ENCODE measurements at regions not wholly inside any gene's neighbourhood (a gene's known extent, or its start where the extent isn't known, plus 50 kb on each side); places are given as distances from the start of the nearest gene placed in this dataset.
"Not testable (repeated sequence)": the region's sequence is repeated elsewhere in the genome, so short reads cannot be mapped to it uniquely, and the experiment has no call there.

DNA sequence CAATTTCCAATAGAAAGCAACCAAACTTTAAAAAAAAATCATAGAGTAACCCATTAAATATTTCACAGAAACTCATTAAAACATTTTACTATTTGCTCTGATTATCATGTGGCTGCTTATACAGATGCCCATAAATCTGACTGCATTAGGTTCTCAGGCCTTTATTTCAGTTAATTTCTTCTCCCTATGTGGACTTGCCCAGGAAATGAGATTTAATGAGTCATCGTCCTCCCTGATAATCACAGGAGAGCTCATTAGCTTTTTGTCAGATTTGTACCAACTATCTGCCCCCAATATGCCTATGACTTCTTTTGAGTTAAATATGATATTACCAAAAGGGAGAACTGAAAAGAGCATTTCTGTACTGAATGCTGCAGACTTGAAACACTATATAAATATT is 168.0 kb downstream of the FOXB1 start:
- CTCF ChIA-PET = no interaction called here
- H3K36me3 Mint-ChIP-seq = no peaks in the 10 kb centered on the region
- no peak for ATAC-seq (replicated peaks in 1 of 4)

DNA sequence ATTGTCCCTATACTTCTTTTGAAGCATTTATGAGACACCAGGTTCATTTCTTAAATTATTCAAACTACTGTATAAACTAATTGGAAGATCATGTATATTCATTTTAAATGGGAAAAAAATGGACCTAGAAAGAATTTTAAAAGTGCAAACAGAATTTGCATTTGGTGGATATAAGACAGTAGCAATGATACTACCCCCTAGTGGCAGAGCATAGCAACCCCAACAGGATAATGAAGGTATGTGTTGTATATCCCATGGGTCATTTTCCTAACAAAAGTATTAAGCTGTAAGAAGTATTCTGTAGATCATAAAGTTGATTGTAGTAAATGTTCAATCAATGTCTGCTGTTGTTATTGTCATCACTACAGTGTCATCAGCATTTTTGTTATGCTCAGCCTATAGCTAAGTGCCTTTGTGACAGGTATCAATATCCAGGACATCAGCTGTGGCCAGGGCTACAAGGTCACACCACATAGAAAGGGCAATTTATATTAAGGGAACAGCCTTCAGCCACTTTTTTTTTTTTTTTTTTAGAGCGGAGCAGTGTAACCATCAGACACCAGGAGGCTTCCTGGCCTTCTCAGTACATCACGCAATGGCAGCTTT is 175.8 kb downstream of the FOXB1 start:
- H3K9me3 Mint-ChIP-seq = no peaks in the 10 kb centered on the region
- H3K27me3 Mint-ChIP-seq = peaks cover 14 to 22% of the 10 kb centered on the region in 2 donors
- no peak overlapping the region for H3K4me3 Mint-ChIP-seq
- no peak overlapping the region for H3K4me3 ChIP-seq (ENCODE audit: control insufficient read depth in 1 of 2, extremely low read depth in 1 of 2, low read length in 1 of 2)
- peak in 24 of 35 experiments; percentile 1 to 72 (median 14) for DNase-seq
- H3K27me3 ChIP-seq (replicated peaks in 1 of 2; ENCODE audit: control insufficient read depth in 2 of 2, extremely low read depth in 1 of 2, insufficient read depth in 2 of 2, low read length in 1 of 2) = peaks cover 0 to 5% of the 10 kb centered on the region in 2 experiments
- H3K36me3 Mint-ChIP-seq = no peaks in the 10 kb centered on the region
- H3K27ac ChIP-seq (ENCODE audit: low read length) = no peak overlapping the region
- peak in 2 of 4 experiments; percentile 58 to 59 for ATAC-seq (replicated peaks in 1 of 4)
- no peaks in the 10 kb centered on the region for H3K36me3 ChIP-seq (ENCODE audit: control insufficient read depth in 2 of 2, extremely low read depth in 1 of 2, insufficient read depth in 1 of 2, low read length in 1 of 2)
- no CpG with 5 or more reads among the region's 2 CpGs for WGBS (ENCODE audit: insufficient coverage)
- CTCF ChIA-PET = interaction anchor here (0.6 to 1.7 kb wide), 18 partner anchors 9 to 903 kb away, joined by 3 to 10 read pairs (median 4); no protein-coding TSS in a partner anchor
- no peaks in the 10 kb centered on the region for H3K9me3 ChIP-seq
- H3K4me1 Mint-ChIP-seq = no peaks in the 10 kb centered on the region
- H3K27ac Mint-ChIP-seq = no peak overlapping the region
- POLR2A ChIA-PET = interaction anchor here in 1 of 2 donors (0.6 kb wide), 1 partner anchor 12 kb away, joined by 3 read pairs; no protein-coding TSS in a partner anchor
- no peaks in the 10 kb centered on the region for H3K4me1 ChIP-seq (ENCODE audit: control insufficient read depth in 1 of 2, extremely low read depth in 1 of 2, insufficient read depth in 2 of 2, low read length in 2 of 2)

More for the DNA sequence above, 168.0 kb downstream of the FOXB1 start:
- POLR2A ChIA-PET = interaction anchor here in 1 of 2 donors (0.5 kb wide), 1 partner anchor 441 kb away, joined by 4 read pairs; no protein-coding TSS in a partner anchor
- Mint-ChIP-seq H3K9me3 (no peaks in the 10 kb centered on the region), H3K27me3 (peaks cover 6% of the 10 kb centered on the region in 2 donors), H3K4me1 (no peaks in the 10 kb centered on the region), H3K27ac (no peak overlapping the region), H3K4me3 (no peak overlapping the region)
- H3K4me3 ChIP-seq (ENCODE audit: control insufficient read depth in 1 of 2, extremely low read depth in 1 of 2, low read length in 1 of 2) = no peak overlapping the region
- H3K27ac ChIP-seq (ENCODE audit: low read length) = no peak overlapping the region
- H3K4me1 ChIP-seq (ENCODE audit: control insufficient read depth in 1 of 2, extremely low read depth in 1 of 2, insufficient read depth in 2 of 2, low read length in 2 of 2) = no peaks in the 10 kb centered on the region
- DNase-seq = no peak
- H3K9me3 ChIP-seq = no peaks in the 10 kb centered on the region
- H3K27me3 ChIP-seq (replicated peaks in 1 of 2; ENCODE audit: control insufficient read depth in 2 of 2, extremely low read depth in 1 of 2, insufficient read depth in 2 of 2, low read length in 1 of 2) = no peaks in the 10 kb centered on the region
- H3K36me3 ChIP-seq (ENCODE audit: control insufficient read depth in 2 of 2, extremely low read depth in 1 of 2, insufficient read depth in 1 of 2, low read length in 1 of 2) = no peaks in the 10 kb centered on the region
- WGBS (ENCODE audit: insufficient coverage) = no CpG with 5 or more reads among the region's 1 CpG

DNA sequence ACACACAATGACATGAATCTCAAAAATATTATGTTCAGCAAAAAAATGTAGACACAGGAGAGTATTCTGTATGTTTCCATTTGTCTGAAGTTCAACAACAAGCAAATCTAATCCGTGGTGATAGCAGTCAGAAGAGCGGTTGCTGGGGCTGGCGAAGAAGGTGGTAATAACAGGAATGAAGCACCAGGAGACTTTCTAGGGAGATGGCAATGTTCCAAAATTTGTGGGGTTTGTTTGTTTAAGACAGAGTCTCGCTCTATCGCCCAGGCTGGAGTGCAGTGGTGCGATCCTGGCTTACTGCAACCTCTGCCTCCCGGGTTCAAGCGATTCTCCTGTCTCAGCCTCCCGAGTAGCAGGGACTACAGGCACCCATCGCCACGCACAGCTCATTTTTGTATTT is 177.8 kb downstream of the FOXB1 start:
- DNase-seq; H3K4me1 ChIP-seq (ENCODE audit: control insufficient read depth in 1 of 2, extremely low read depth in 1 of 2, insufficient read depth in 2 of 2, low read length in 2 of 2); ATAC-seq (replicated peaks in 1 of 4); H3K27me3 ChIP-seq (replicated peaks in 1 of 2; ENCODE audit: control insufficient read depth in 2 of 2, extremely low read depth in 1 of 2, insufficient read depth in 2 of 2, low read length in 1 of 2); H3K4me3 Mint-ChIP-seq; CTCF ChIA-PET; H3K27ac ChIP-seq (ENCODE audit: low read length); H3K36me3 Mint-ChIP-seq; H3K36me3 ChIP-seq (ENCODE audit: control insufficient read depth in 2 of 2, extremely low read depth in 1 of 2, insufficient read depth in 1 of 2, low read length in 1 of 2); H3K4me1 Mint-ChIP-seq; H3K9me3 Mint-ChIP-seq; H3K27ac Mint-ChIP-seq; H3K9me3 ChIP-seq; H3K4me3 ChIP-seq (ENCODE audit: control insufficient read depth in 1 of 2, extremely low read depth in 1 of 2, low read length in 1 of 2): not testable (repeated sequence)
- 96% methylated on average over 9 of the region's 11 CpGs for WGBS (ENCODE audit: insufficient coverage)
- H3K27me3 Mint-ChIP-seq = peaks cover 21 to 24% of the 10 kb centered on the region in 2 donors
- POLR2A ChIA-PET = interaction anchor here in 1 of 2 donors (0.8 kb wide), 1 partner anchor 140 kb away, joined by 3 read pairs; no protein-coding TSS in a partner anchor

DNA sequence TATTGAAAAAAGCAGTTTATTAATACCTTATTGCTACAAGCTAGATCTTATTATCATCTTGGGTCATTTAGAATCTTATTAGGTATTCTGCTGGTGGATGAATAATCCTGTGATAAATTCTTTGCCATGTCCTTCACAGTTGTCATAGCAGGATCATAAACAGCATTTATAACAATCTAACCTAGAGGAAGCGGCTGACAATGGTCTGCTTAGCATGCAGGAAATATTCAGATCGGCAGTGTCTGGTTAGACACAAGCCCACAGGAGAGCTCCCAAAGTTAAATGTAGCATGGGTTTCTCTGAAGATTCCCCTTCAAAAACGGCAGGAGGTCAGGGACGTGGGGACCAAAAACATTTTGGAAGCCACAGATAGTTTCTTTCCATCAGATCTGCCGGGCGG is 179.3 kb downstream of the FOXB1 start:
- CTCF ChIA-PET = no interaction called here
- WGBS (ENCODE audit: insufficient coverage) = 81% methylated on average over 5 of the region's 6 CpGs
- no peaks in the 10 kb centered on the region for H3K9me3 Mint-ChIP-seq

DNA sequence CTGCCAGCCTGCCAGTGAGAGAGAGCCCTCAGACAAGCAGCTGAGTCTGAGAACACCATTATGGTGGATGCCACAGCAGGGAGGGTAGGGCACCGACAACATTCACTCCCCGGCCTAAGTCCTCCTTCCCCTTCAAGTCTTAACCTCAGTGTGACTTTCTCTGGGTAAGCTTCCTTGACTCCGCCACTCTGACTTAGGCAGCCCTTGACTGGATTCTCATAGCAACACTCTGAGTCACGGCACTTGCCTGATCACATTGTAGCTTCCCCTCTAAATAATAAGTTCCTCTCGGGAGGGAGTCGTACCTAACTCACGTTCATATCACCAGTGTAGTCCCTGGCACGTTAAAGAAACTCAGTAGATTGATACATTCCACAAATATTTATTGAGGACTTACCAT is 180.5 kb downstream of the FOXB1 start:
- ATAC-seq (replicated peaks in 1 of 4) = no peak
- CTCF ChIA-PET = no interaction called here
- no peaks in the 10 kb centered on the region for H3K9me3 Mint-ChIP-seq

More for the DNA sequence above, 179.3 kb downstream of the FOXB1 start:
- Histone ChIP-seq H3K4me3 (ENCODE audit: control insufficient read depth in 1 of 2, extremely low read depth in 1 of 2, low read length in 1 of 2) (no peak overlapping the region), H3K36me3 (ENCODE audit: control insufficient read depth in 2 of 2, extremely low read depth in 1 of 2, insufficient read depth in 1 of 2, low read length in 1 of 2) (no peaks in the 10 kb centered on the region), H3K9me3 (no peaks in the 10 kb centered on the region), H3K4me1 (ENCODE audit: control insufficient read depth in 1 of 2, extremely low read depth in 1 of 2, insufficient read depth in 2 of 2, low read length in 2 of 2) (no peaks in the 10 kb centered on the region), H3K27me3 (replicated peaks in 1 of 2; ENCODE audit: control insufficient read depth in 2 of 2, extremely low read depth in 1 of 2, insufficient read depth in 2 of 2, low read length in 1 of 2) (peaks cover 0 to 9% of the 10 kb centered on the region in 2 experiments), H3K27ac (ENCODE audit: low read length) (no peak overlapping the region)
- H3K27me3 Mint-ChIP-seq = peaks cover 25 to 32% of the 10 kb centered on the region in 2 donors
- H3K36me3 Mint-ChIP-seq = no peaks in the 10 kb centered on the region
- no peak for ATAC-seq (replicated peaks in 1 of 4)
- no peak overlapping the region for H3K4me3 Mint-ChIP-seq
- POLR2A ChIA-PET = no interaction called here
- H3K4me1 Mint-ChIP-seq = no peaks in the 10 kb centered on the region
- no peak overlapping the region for H3K27ac Mint-ChIP-seq
- DNase-seq = no peak

DNA sequence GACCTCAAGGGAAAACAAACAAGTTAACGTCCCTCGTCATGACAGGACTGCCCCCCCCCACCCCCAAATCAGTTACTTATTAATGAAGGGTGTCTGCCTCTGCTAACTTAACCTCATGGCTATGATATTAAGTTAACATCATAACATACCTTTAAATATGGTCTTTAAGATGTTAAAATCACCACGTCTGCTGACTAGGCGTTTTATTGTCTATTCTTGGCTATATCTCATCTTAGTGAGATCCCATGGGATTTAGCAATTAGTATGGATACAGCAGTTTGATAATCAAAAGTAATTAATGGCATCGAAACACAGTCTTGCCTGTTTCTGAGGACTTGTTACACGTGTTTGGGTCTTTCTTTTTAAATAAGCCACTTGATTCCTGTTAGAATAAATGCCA is 186.9 kb downstream of the FOXB1 start:
- H3K36me3 Mint-ChIP-seq = no peaks in the 10 kb centered on the region
- CTCF ChIA-PET = no interaction called here
- no peak overlapping the region for H3K4me3 Mint-ChIP-seq
- H3K27ac ChIP-seq (ENCODE audit: low read length) = no peak overlapping the region
- no peaks in the 10 kb centered on the region for H3K36me3 ChIP-seq (ENCODE audit: control insufficient read depth in 2 of 2, extremely low read depth in 1 of 2, insufficient read depth in 1 of 2, low read length in 1 of 2)
- peaks cover 0 to 6% of the 10 kb centered on the region in 2 experiments for H3K27me3 ChIP-seq (replicated peaks in 1 of 2; ENCODE audit: control insufficient read depth in 2 of 2, extremely low read depth in 1 of 2, insufficient read depth in 2 of 2, low read length in 1 of 2)
- H3K9me3 Mint-ChIP-seq = no peaks in the 10 kb centered on the region
- POLR2A ChIA-PET = no interaction called here
- no peaks in the 10 kb centered on the region for H3K4me1 ChIP-seq (ENCODE audit: control insufficient read depth in 1 of 2, extremely low read depth in 1 of 2, insufficient read depth in 2 of 2, low read length in 2 of 2)
- no peak overlapping the region for H3K27ac Mint-ChIP-seq
- WGBS (ENCODE audit: insufficient coverage) = 96% methylated on average over 4 of the region's 6 CpGs
- no peaks in the 10 kb centered on the region for H3K4me1 Mint-ChIP-seq
- peaks cover 40 to 49% of the 10 kb centered on the region in 2 donors for H3K27me3 Mint-ChIP-seq
- H3K9me3 ChIP-seq = no peaks in the 10 kb centered on the region
- H3K4me3 ChIP-seq (ENCODE audit: control insufficient read depth in 1 of 2, extremely low read depth in 1 of 2, low read length in 1 of 2) = no peak overlapping the region
- DNase-seq (no peak), ATAC-seq (replicated peaks in 1 of 4) (no peak)

More for the DNA sequence above, 180.5 kb downstream of the FOXB1 start:
- H3K4me3 Mint-ChIP-seq = no peak overlapping the region
- no peak overlapping the region for H3K4me3 ChIP-seq (ENCODE audit: control insufficient read depth in 1 of 2, extremely low read depth in 1 of 2, low read length in 1 of 2)
- no peaks in the 10 kb centered on the region for H3K9me3 ChIP-seq
- no peaks in the 10 kb centered on the region for H3K36me3 Mint-ChIP-seq
- peaks cover 0 to 9% of the 10 kb centered on the region in 2 experiments for H3K27me3 ChIP-seq (replicated peaks in 1 of 2; ENCODE audit: control insufficient read depth in 2 of 2, extremely low read depth in 1 of 2, insufficient read depth in 2 of 2, low read length in 1 of 2)
- 96% methylated on average over 3 of the region's 8 CpGs for WGBS (ENCODE audit: insufficient coverage)
- H3K27ac Mint-ChIP-seq = no peak overlapping the region
- no peak overlapping the region for H3K27ac ChIP-seq (ENCODE audit: low read length)
- no peaks in the 10 kb centered on the region for H3K36me3 ChIP-seq (ENCODE audit: control insufficient read depth in 2 of 2, extremely low read depth in 1 of 2, insufficient read depth in 1 of 2, low read length in 1 of 2)
- peaks cover 28 to 38% of the 10 kb centered on the region in 2 donors for H3K27me3 Mint-ChIP-seq
- no peaks in the 10 kb centered on the region for H3K4me1 Mint-ChIP-seq
- DNase-seq = no peak
- no peaks in the 10 kb centered on the region for H3K4me1 ChIP-seq (ENCODE audit: control insufficient read depth in 1 of 2, extremely low read depth in 1 of 2, insufficient read depth in 2 of 2, low read length in 2 of 2)
- POLR2A ChIA-PET = interaction anchor here in 1 of 2 donors (0.7 kb wide), 1 partner anchor 168 kb away, joined by 3 read pairs; no protein-coding TSS in a partner anchor
